Ovary (tissue), 1 donor: ENCODE measurements at regions not wholly inside any gene's neighbourhood (a gene's known extent, or its start where the extent isn't known, plus 50 kb on each side); places are given as distances from the start of the nearest gene placed in this dataset.

Experiments used
- EP300 ChIP-seq: sonication (generic); formaldehyde crosslinking; IDR thresholded peaks from one replicate; pipeline ENCODE4 v1.6.1; 2017; ENCODE audit warnings: antibody characterized with exemption
- POLR2A ChIP-seq: fragments of 450-650 bp; IDR thresholded peaks from one replicate; pipeline ENCODE4 v1.6.1; 2017; ENCODE audit warnings: antibody characterized with exemption, mild to moderate bottlenecking, moderate library complexity

DNA sequence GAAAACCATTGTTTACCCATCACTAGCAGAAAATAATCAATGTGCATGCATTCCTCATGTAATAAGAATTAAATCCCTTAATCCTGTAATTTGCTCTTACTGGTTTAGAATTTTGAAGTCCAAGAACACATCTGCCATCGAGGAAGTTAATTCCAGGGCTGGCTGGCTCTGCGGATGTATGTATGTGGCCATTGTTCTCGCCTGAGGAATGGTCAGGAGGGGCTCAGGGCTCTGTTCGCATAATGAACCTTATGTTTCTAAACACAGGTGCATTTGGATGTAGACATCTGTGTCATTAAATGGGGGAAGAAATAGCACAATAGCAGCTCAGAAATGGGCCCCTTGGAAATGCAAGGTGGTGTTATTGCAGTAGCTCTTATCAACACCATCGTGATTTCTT is 148.6 kb upstream of the GAS1 start:
- TF ChIP-seq POLR2A = no peak
- no peak for TF ChIP-seq EP300
